Endothelial cell of umbilical vein (primary cell): ENCODE measurements at regions not wholly inside any gene's neighbourhood (a gene's known extent, or its start where the extent isn't known, plus 50 kb on each side); places are given as distances from the start of the nearest gene placed in this dataset.

Source experiments
- EZH2 ChIP-seq: IDR thresholded peaks from 2 replicates; pipeline ENCODE4 v1.6.1; 2012; ENCODE audit warnings: borderline replicate concordance, low read depth, mild to moderate bottlenecking, moderate library complexity, low read length, inconsistent platforms; ENCODE audit not compliant: severe bottlenecking
- GATA2 ChIP-seq: IDR thresholded peaks from 2 replicates; pipeline ENCODE4 v1.7.0; 2011; ENCODE audit warnings: low read depth, mild to moderate bottlenecking, moderate library complexity, mixed read lengths, low read length; ENCODE audit not compliant: insufficient read length, insufficient read depth
- POLR2A ChIP-seq: IDR thresholded peaks from 2 replicates; pipeline ENCODE4 v1.6.1; 2012; ENCODE audit warnings: low read depth, mild to moderate bottlenecking, control low read depth, low read length
- POLR2AphosphoS5 ChIP-seq: IDR thresholded peaks from 2 replicates; pipeline ENCODE4 v1.6.1; 2012; ENCODE audit warnings: low read depth, mild to moderate bottlenecking, control low read depth, low read length, moderate library complexity; ENCODE audit not compliant: insufficient read depth
- TF ChIP-seq, protein P1 (sequence below), 2 donors: IDR thresholded peaks; 1 replicate in 1 of 2; 2 replicates in 1 of 2; pipeline ENCODE4 v1.5.1; 2011; ENCODE audit warnings: low read length in 2 of 2, mild to moderate bottlenecking in 2 of 2, moderate library complexity in 2 of 2, control low read depth in 1 of 2, inconsistent platforms in 1 of 2, low read depth in 1 of 2; ENCODE audit not compliant: insufficient read depth in 1 of 2; ENCODE audit errors: extremely low read depth in 1 of 2
- TF ChIP-seq, protein P2 (sequence below): IDR thresholded peaks from 2 replicates; pipeline ENCODE4 v1.6.1; 2011; ENCODE audit not compliant: insufficient read depth, insufficient read length

DNA sequence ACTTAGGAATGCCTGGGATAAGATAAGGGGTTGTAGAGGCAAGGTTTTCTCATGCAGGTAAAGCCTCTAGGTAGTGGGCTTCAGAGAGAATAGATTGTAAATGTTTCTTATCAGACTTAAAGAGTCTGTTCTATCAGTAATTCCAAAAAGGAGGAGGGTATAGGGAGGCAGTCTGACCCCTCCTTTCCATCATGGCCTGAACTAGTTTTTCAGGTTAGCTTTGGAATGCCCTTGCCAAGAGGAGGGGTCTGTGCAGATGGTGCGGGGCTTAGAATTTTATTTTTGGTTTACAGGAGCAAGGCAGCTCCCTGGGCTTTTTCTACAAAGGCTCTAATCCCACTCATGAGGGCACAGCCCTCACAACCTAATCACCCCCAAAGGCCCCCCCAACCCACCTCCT lies 135.0 kb downstream of the B3GNT2 start:
- TF ChIP-seq POLR2A (no peak), EZH2 (no peak), POLR2AphosphoS5 (no peak), GATA2 (no peak)
- TF ChIP-seq, protein P1, sequence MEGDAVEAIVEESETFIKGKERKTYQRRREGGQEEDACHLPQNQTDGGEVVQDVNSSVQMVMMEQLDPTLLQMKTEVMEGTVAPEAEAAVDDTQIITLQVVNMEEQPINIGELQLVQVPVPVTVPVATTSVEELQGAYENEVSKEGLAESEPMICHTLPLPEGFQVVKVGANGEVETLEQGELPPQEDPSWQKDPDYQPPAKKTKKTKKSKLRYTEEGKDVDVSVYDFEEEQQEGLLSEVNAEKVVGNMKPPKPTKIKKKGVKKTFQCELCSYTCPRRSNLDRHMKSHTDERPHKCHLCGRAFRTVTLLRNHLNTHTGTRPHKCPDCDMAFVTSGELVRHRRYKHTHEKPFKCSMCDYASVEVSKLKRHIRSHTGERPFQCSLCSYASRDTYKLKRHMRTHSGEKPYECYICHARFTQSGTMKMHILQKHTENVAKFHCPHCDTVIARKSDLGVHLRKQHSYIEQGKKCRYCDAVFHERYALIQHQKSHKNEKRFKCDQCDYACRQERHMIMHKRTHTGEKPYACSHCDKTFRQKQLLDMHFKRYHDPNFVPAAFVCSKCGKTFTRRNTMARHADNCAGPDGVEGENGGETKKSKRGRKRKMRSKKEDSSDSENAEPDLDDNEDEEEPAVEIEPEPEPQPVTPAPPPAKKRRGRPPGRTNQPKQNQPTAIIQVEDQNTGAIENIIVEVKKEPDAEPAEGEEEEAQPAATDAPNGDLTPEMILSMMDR (IDR thresholded peaks at IDR 0.05; ENCODE audit: extremely low read depth in 1 of 2, insufficient read depth in 1 of 2, low read depth in 1 of 2, low read length in 2 of 2), result no peak
- TF ChIP-seq, protein P2, sequence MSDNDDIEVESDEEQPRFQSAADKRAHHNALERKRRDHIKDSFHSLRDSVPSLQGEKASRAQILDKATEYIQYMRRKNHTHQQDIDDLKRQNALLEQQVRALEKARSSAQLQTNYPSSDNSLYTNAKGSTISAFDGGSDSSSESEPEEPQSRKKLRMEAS, result no peak
